GM19468 (cell line): ENCODE measurements at regions not wholly inside any gene's neighbourhood (a gene's known extent, or its start where the extent isn't known, plus 50 kb on each side); places are given as distances from the start of the nearest gene placed in this dataset.
"Not testable (repeated sequence)": the region's sequence is repeated elsewhere in the genome, so short reads cannot be mapped to it uniquely, and the experiment has no call there.

Experiments
- ATAC-seq: cut with Tn5 transposase; IDR thresholded peaks from one replicate; pipeline ENCODE4 v1.9.1; 2021; ENCODE audit warnings: mild to moderate bottlenecking, moderate library complexity, moderate number of reproducible peaks; ENCODE audit not compliant: unreplicated experiment; ENCODE audit errors: extremely low read depth

DNA sequence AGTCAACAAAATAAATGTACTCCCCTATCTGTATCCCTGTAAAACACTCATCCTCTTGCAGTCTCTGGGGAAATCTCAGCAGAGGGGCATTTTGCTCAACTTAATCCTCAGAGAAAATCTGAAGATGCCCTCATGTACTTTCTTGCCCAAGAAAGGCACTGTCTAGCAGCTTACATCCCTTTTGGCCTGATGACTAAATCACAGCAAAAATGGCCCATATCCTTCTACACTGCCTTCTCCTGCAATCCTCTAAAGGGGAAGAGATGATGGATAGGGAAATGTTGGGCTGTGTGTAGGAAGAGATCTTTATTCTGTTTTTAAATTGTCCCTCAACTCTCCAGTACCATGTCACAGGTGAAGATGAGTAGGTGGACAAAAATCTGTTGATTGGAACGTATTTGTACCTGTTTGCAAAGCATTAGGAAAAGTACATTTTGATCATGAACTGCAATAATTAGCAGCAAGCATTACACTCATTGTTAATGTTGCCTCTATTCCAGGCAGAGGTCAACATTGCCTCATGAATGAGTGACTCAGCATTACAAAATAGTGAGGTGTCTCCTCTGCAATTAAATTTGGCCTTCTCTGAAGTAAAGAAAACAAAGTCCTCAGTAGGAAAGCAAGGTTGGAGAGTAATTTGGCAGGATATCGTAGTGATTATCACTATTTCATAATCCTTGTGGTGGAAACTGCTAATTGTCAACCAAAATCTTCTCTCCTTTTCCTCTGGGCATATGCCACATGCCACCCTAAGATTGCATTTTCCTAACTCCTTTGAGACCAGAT is 172.4 kb upstream of the CAND1 start:
- no peak for ATAC-seq

- no peak for ATAC-seq
These were observed 169.3 kb upstream of the CAND1 start for GRCh38 chr12:67099858-67100257.

GRCh38 chr12:67103521-67103920 is 165.6 kb upstream of the CAND1 start:
- no peak for ATAC-seq

- no peak for ATAC-seq
These were observed 161.9 kb upstream of the CAND1 start for GRCh38 chr12:67107235-67107634.

GRCh38 chr12:67107751-67108269 is 161.3 kb upstream of the CAND1 start:
- no peak for ATAC-seq

- not testable (repeated sequence) for ATAC-seq
These were observed 158.8 kb upstream of the CAND1 start for GRCh38 chr12:67110345-67110744.

- ATAC-seq = no peak
These were observed 158.0 kb upstream of the CAND1 start for GRCh38 chr12:67111182-67111581.

DNA sequence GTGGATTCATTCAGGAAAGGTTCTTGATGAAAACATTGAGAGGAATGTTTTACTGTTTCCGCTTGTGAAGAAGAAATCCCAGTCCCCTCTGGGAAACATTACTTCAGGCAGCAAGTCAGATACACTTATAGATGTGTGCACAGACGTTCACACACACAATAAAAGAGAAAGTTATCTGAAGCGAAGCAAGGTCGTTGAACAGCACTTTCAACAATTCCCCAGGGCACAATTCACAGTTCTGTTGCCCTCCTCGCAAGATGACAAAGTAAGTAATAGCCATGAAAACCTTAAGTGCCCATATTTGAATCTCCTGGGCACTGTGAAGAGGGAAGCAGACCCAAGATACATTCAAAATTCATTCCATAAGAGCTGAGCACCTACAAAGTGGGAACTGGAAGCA is 156.6 kb upstream of the CAND1 start:
- ATAC-seq = no peak

GRCh38 chr12:67116134-67116533 is 153.0 kb upstream of the CAND1 start:
- ATAC-seq = no peak

DNA sequence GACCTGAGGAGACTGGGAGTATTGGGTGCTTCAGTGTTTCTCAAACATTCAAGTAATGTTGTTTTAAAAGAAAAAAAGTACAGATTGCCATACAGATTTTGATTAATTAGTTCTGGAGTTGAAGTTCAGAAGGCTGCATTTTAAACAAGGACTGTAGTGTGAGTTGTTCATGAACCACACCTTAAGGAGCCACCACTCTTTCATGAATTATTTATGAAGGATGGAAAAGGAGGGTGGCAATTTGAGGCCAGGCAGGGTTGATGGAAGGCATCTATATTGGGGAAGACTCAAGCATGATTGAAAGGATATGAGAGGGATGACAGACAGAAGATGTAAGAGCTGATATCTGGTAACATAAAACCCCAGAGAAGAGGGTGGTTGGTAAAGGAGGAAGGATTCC is 146.6 kb upstream of the CAND1 start:
- ATAC-seq = no peak

- ATAC-seq = no peak
These were observed 131.9 kb upstream of the CAND1 start for GRCh38 chr12:67137256-67137655.

GRCh38 chr12:67141296-67142018 is 127.7 kb upstream of the CAND1 start:
- no peak for ATAC-seq

- no peak for ATAC-seq
These were observed 123.5 kb upstream of the CAND1 start for GRCh38 chr12:67145692-67146091.

DNA sequence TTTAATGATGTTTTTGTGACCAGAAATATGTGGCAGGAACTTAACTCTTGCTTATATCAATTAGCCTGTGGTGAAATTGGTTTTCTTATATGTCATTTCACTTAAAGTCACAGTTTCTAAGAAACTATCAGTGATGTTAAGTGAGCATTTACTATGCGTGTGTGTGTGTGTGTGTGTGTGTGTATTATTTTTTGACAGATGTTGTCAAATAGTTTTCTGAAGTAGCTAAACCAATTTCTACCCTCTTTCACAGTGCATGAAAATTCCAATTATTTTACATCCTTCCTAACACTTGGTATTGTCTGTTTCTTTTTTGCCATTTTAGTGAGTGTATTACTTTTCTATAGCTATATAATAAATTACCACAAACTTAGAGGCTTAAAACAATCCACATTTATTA is 122.1 kb upstream of the CAND1 start:
- no peak for ATAC-seq

- no peak for ATAC-seq
These were observed 121.7 kb upstream of the CAND1 start for GRCh38 chr12:67147447-67147846.

DNA sequence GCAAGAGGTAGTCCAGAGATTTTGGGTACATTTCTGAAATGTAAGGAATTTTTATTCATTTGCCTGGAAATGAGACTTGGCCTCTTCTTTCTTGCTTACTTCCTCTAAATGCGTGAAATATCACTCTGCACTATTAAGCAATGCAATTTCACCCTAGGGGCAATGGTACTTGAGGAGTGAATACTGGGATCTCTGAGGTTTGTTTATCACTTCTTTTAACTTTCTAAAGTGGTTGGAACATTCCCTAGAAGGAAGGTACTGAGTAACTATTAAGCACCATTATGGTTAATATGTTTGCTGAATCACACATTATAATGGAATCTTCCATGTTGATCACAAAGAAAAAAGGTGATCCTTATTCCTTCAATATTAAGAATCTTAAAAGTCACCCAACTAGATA is 120.9 kb upstream of the CAND1 start:
- no peak for ATAC-seq

DNA sequence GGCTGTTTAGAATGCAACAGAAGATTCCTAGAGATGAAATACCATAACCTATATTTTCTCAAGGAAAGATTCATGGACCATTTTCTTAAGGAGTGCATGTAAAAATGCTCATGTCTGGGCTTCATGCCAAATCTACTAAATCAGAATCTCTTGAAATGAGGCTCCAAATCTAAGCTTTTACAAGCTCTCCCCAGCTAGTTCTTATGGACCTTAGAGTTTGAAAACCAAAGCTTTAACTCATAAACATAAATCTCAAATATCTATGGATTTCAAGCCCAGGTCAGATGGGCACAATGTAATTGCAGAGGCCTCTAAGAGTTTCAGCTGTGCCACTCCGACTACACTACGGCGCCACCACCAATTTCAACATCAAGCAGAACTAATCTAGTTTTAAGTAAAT is 117.3 kb upstream of the CAND1 start:
- no peak for ATAC-seq

DNA sequence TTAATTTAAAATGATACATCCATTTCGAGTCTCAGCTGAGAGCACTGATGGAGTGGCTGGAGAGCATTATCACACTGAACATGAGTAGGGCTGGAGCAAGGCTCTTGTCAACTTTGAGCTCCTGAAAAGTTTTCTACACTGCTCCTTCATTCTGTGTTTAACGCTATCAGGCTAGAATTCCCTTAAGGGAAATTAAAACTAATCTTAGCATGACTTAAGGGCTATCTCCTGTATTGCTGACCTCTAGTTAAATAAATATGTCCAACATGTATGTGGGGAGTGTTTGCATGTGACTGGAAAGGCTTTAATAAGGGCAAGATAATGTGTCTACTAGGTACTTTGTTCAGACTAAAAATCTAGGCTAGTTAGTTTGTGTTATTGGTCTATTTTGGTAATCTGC is 116.7 kb upstream of the CAND1 start:
- ATAC-seq = no peak

GRCh38 chr12:67154901-67155300 is 114.3 kb upstream of the CAND1 start:
- no peak for ATAC-seq

DNA sequence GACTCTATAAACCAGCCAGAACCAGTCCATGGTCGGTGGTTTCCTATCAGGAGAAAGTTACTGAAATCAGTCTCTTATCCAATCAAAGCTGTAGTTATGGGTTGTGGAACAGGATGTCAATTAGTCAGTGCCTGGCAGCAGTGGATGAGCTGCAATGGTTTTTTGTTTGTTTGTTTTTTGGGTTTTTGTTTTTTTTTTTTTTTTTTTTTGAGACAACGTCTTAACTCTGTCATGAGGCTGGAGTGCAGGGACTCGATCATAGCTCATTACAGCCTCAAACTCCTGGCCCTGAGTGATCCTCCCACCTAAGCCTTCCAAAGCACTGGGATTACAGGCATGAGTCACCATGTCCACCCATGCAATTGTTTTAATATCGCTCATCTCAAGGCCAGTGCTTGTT is 113.3 kb upstream of the CAND1 start:
- ATAC-seq = no peak

DNA sequence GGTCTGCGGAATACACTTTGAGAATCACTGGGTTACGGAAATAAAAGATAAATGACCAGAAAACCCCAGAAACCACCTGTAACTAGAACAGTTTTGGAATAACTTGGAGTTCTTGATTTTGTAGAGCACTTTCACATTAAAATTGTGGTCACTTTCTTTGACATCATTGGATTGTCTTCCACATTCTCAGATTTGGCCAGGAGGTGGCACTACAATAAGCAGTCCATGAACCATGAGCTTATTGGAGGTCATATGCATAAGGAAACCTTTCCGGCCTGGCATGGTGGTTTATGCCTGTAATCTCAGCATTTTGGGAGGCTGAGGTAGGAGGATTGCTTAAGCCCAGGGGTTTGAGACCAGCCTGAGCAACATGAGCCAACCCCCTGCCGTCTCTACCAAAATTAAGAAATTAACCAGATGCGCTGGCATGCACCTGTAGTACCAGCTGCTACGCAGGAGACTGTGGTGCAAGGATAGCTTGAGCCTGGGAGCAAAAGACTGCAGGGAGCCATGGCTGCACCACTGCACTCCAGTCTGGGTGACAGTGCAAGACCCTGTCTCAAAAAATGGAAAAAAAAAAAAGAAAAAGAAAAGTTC is 107.7 kb upstream of the CAND1 start:
- peak; percentile 75 for ATAC-seq
